BLaER1 treated with 17β-estradiol and CSF1 and Interleukin-3, amounts not matched to agents 10 nM and 100 nM (cell line): ENCODE measurements at regions not wholly inside any gene's neighbourhood (a gene's known extent, or its start where the extent isn't known, plus 50 kb on each side); places are given as distances from the start of the nearest gene placed in this dataset.

Experiments used
- H3K27ac ChIP-seq, 11 experiments: shearing (Covaris generic); formaldehyde crosslinking; 2 replicates each; pipeline ENCODE4 v1.8.1; 2022
- H3K27me3 ChIP-seq, 11 experiments: shearing (Covaris generic); formaldehyde crosslinking; 2 replicates each; pipeline ENCODE4 v1.8.1; 2022
- H3K36me3 ChIP-seq, 11 experiments: shearing (Covaris generic); formaldehyde crosslinking; 2 replicates each; pipeline ENCODE4 v1.8.1; 2022
- H3K4me1 ChIP-seq, 10 experiments: shearing (Covaris generic); formaldehyde crosslinking; 2 replicates each; pipeline ENCODE4 v1.8.1; 2022
- H3K4me2 ChIP-seq, 11 experiments: shearing (Covaris generic); formaldehyde crosslinking; 2 replicates each; pipeline ENCODE4 v1.8.1; 2022
- H3K4me3 ChIP-seq, 10 experiments: shearing (Covaris generic); formaldehyde crosslinking; 2 replicates each; pipeline ENCODE4 v1.8.1; 2022
- H3K9ac ChIP-seq, 11 experiments: shearing (Covaris generic); formaldehyde crosslinking; 2 replicates each; pipeline ENCODE4 v1.8.1; 2022
- H3K9me3 ChIP-seq, 11 experiments: shearing (Covaris generic); formaldehyde crosslinking; replicated peaks in 1 of 11; 2 replicates each; pipeline ENCODE4 v1.8.1; 2022
- H4K20me1 ChIP-seq, 11 experiments: shearing (Covaris generic); formaldehyde crosslinking; 2 replicates each; pipeline ENCODE4 v1.8.1; 2022
- Cebpa-rat ChIP-seq, 11 experiments: shearing (Covaris generic); IDR thresholded peaks; 2 replicates each; pipeline ENCODE4 v1.8.1; 2022

GRCh38 chr20:39479196-39479810 is 517.2 kb downstream of the DHX35 start:
- H3K36me3 ChIP-seq, result no peaks in the 10 kb centered on the region
- no peaks in the 10 kb centered on the region for H3K27me3 ChIP-seq
- H4K20me1 ChIP-seq, result no peaks in the 10 kb centered on the region
- H3K9me3 ChIP-seq, result no peaks in the 10 kb centered on the region
- no peak overlapping the region for H3K27ac ChIP-seq
- no peak overlapping the region for H3K9ac ChIP-seq
- H3K4me2 ChIP-seq, result no peak overlapping the region
- no peaks in the 10 kb centered on the region for H3K4me1 ChIP-seq
- no peak for TF ChIP-seq Cebpa-rat (IDR thresholded peaks at IDR 0.05)
- H3K4me3 ChIP-seq, result no peak overlapping the region

DNA sequence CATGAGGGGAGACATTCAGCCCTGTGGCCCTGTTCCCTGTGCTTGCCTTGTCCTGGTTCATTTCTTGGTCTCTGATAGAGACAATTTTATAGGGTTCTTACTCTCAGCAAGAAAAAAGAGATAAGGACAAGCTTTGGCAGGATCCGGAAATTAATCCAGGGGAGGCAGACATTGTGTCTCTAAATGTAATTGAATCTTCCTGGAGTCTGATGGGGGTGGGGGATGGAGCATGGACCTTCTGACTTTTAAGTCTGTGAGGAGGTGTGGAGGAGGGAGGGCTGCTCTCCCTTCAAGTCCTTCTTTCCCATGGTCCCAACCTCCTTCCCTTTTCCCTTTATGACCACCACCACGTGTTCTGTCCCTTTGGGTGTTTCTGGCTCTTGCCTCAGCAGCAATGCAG is 512.7 kb downstream of the DHX35 start:
- Histone ChIP-seq H3K9ac (no peak overlapping the region), H3K36me3 (no peaks in the 10 kb centered on the region), H3K4me1 (no peaks in the 10 kb centered on the region), H3K27me3 (no peaks in the 10 kb centered on the region), H3K27ac (no peak overlapping the region), H4K20me1 (no peaks in the 10 kb centered on the region), H3K4me2 (no peak overlapping the region), H3K9me3 (no peaks in the 10 kb centered on the region; a peak in 1 of 22 replicates), H3K4me3 (no peak overlapping the region)
- no peak for TF ChIP-seq Cebpa-rat (IDR thresholded peaks at IDR 0.05)

- Histone ChIP-seq H3K4me3 (no peak overlapping the region), H3K4me2 (no peak overlapping the region), H3K27ac (no peak overlapping the region), H3K27me3 (no peaks in the 10 kb centered on the region), H4K20me1 (no peaks in the 10 kb centered on the region), H3K36me3 (no peaks in the 10 kb centered on the region), H3K9ac (no peak overlapping the region), H3K9me3 (no peaks in the 10 kb centered on the region; a peak in 1 of 22 replicates), H3K4me1 (no peaks in the 10 kb centered on the region)
- no peak for TF ChIP-seq Cebpa-rat (IDR thresholded peaks at IDR 0.05)
Measured at GRCh38 chr20:39473536-39473935, 511.4 kb downstream of the DHX35 start.

GRCh38 chr20:39468703-39469102 is 506.6 kb downstream of the DHX35 start:
- no peak for TF ChIP-seq Cebpa-rat (IDR thresholded peaks at IDR 0.05)
- H3K9ac ChIP-seq, result no peak overlapping the region
- H3K4me3 ChIP-seq, result no peak overlapping the region
- H3K4me2 ChIP-seq, result no peak overlapping the region
- H4K20me1 ChIP-seq, result no peaks in the 10 kb centered on the region
- no peaks in the 10 kb centered on the region for H3K4me1 ChIP-seq
- no peak overlapping the region for H3K27ac ChIP-seq
- H3K27me3 ChIP-seq, result no peaks in the 10 kb centered on the region
- no peaks in the 10 kb centered on the region; a peak in 1 of 22 replicates for H3K9me3 ChIP-seq
- no peaks in the 10 kb centered on the region for H3K36me3 ChIP-seq

DNA sequence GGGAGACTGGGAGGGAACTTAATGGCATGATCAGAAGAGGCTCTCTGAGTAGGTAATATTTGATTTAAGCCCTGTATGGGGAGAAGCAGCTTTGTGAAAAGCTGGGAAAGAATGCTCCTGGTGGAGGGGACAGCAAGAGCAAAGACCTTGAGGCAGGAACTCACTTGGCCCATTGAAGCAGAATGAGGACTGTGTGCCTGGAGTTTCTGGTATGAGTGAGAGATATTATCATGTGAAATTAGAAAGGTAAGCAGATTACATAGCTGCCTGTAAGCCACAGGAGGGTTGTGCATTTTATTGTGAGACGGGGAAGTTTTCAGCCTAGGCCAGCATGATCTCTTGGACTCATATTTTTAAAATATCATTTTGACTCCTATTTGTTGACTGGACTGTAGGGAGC is 502.1 kb downstream of the DHX35 start:
- no peaks in the 10 kb centered on the region for H4K20me1 ChIP-seq
- no peak for TF ChIP-seq Cebpa-rat (IDR thresholded peaks at IDR 0.05)
- no peak overlapping the region for H3K4me2 ChIP-seq

DNA sequence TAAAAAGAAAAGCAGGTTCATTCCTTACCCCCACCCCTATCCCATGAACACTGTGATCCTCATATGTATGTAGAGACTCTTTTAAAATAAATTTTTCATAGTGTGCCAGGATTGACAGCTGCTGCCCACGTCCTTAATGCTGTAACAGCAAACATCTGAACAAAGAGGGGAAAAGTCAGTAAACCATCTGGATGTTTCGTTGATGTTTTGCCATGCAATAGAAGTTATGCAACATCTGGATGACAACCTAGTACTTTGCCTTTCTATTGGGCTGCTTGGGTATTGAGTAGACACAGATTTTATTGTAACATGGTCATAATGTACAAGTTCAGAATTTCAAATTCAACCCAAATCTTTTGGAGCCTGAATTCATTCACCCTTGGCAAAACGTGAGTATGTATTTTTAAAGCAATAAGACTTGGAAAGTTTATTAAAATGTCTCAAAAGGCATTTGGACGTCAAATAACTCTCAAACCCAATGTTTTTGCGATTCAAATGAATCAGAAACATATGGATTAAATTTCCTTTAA is 500.3 kb downstream of the DHX35 start:
- no peak overlapping the region for H3K9ac ChIP-seq
- TF ChIP-seq Cebpa-rat (IDR thresholded peaks at IDR 0.05), result no peak
- H3K27me3 ChIP-seq, result no peaks in the 10 kb centered on the region
- 0 out of 22 replicates have a peak, but pooled peaks cover 0 to 3% (median 0%) of the 10 kb centered on the region in 11 experiments for H3K9me3 ChIP-seq
- no peaks in the 10 kb centered on the region for H3K4me1 ChIP-seq
- no peaks in the 10 kb centered on the region for H3K36me3 ChIP-seq
- no peaks in the 10 kb centered on the region for H4K20me1 ChIP-seq
- no peak overlapping the region for H3K4me2 ChIP-seq
- H3K27ac ChIP-seq, result no peak overlapping the region
- H3K4me3 ChIP-seq, result no peak overlapping the region

More for the DNA sequence above, 502.1 kb downstream of the DHX35 start:
- no peak overlapping the region for H3K4me3 ChIP-seq
- 0 out of 22 replicates have a peak, but pooled peaks cover 0 to 3% (median 0%) of the 10 kb centered on the region in 11 experiments for H3K9me3 ChIP-seq
- no peak overlapping the region for H3K9ac ChIP-seq
- H3K27me3 ChIP-seq, result no peaks in the 10 kb centered on the region
- no peak overlapping the region for H3K27ac ChIP-seq
- H3K36me3 ChIP-seq, result no peaks in the 10 kb centered on the region
- no peaks in the 10 kb centered on the region for H3K4me1 ChIP-seq

GRCh38 chr20:39458452-39458851 is 496.3 kb downstream of the DHX35 start:
- Histone ChIP-seq H3K4me3 (no peak overlapping the region), H3K27me3 (no peaks in the 10 kb centered on the region), H3K36me3 (no peaks in the 10 kb centered on the region), H3K27ac (no peak overlapping the region), H3K4me2 (no peak overlapping the region), H3K9ac (no peak overlapping the region), H4K20me1 (no peaks in the 10 kb centered on the region), H3K9me3 (0 out of 22 replicates have a peak, but pooled peaks cover 0 to 3% (median 0%) of the 10 kb centered on the region in 11 experiments), H3K4me1 (peaks cover 0 to 9% (median 7%) of the 10 kb centered on the region in 10 experiments; a peak in 16 of 20 replicates)
- no peak for TF ChIP-seq Cebpa-rat (IDR thresholded peaks at IDR 0.05)

DNA sequence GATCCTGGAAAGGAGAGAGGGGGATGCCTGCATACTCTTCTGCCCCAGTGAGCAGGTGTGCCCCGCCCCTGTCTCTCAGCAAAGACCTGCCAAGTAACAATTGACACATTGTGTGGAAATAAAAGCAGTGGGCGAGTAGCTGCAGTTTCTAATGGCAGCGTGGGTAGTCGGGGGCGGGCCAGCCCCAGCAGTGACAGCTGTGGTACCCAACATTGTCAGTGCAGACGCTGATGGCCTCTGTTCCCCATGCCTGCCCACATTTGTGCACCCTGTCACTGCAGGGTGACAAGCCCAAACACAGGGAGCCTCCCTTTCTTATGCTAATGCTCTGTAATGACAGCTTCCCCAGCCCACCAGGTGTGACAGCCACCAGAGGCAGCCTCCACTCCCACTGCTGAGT is 491.7 kb downstream of the DHX35 start:
- no peak for TF ChIP-seq Cebpa-rat (IDR thresholded peaks at IDR 0.05)
- H3K4me1 ChIP-seq, result peaks cover 16 to 31% (median 26%) of the 10 kb centered on the region in 10 experiments
- peak overlapping the region in 3 of 11 experiments; percentile 2 to 26 (median 10); a peak in 1 of 22 replicates for H3K27ac ChIP-seq
- no peaks in the 10 kb centered on the region for H3K36me3 ChIP-seq
- H3K27me3 ChIP-seq, result no peaks in the 10 kb centered on the region
- no peak overlapping the region for H3K4me3 ChIP-seq
- H3K4me2 ChIP-seq, result peak overlapping the region in 10 of 11 experiments; percentile 10 to 68 (median 30); a peak in 15 of 22 replicates
- no peaks in the 10 kb centered on the region for H4K20me1 ChIP-seq
- 0 out of 22 replicates have a peak, but pooled peaks cover 0 to 6% (median 0%) of the 10 kb centered on the region in 11 experiments for H3K9me3 ChIP-seq
- no peak overlapping the region for H3K9ac ChIP-seq

DNA sequence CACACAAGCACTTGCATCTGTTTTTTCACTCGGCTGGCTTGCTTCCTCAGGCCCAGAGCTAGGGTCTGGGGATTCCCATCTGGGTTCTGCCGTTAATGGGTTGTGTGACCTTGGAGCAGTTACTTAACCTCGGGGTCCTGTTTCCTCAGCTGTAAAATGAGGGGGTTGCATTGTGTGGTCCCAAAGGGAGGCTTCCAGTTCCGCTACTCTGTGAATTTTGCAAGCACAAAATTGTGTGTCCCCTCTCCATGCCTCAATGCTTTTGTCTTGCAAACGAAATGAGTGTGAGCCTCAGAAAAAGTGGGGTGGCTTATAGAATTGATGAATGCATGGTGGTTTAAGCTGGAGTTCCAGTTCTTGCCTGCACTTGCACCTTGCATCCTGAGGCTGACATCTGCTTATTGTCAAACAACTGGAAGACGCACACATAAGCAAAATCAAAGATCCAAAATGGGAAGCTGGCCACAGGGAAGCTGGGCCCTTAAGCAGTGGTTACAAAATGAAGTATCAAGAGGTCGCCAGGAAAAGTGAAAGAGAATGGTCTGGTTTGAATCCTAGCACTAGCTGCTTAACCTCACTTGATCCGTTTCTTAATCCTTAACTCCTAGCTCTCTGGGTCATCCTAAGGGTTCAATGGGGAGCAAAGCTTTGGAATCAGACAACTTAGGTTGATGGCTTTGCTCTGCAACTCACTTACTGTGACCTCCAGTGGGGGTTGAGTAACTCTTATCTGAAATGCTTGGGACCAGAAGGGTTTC is 490.6 kb downstream of the DHX35 start:
- Histone ChIP-seq H3K9me3 (0 out of 22 replicates have a peak, but pooled peaks cover 0 to 6% (median 0%) of the 10 kb centered on the region in 11 experiments), H3K4me3 (no peak overlapping the region), H3K36me3 (no peaks in the 10 kb centered on the region), H3K27me3 (no peaks in the 10 kb centered on the region), H3K4me1 (peaks cover 16 to 31% (median 26%) of the 10 kb centered on the region in 10 experiments), H3K9ac (no peak overlapping the region), H3K27ac (peak overlapping the region in 4 of 11 experiments; percentile 4 to 40 (median 23); a peak in 6 of 22 replicates), H3K4me2 (peak overlapping the region; percentile 36 to 68 (median 56)), H4K20me1 (no peaks in the 10 kb centered on the region)
- peak in 1 of 11 experiments; percentile 38; a peak in 1 of 22 replicates for TF ChIP-seq Cebpa-rat (IDR thresholded peaks at IDR 0.05)
